Activated CD8-positive, alpha-beta memory T cell treated with anti-CD3 and anti-CD28 coated beads for 48 hours (primary cell): ENCODE measurements at regions not wholly inside any gene's neighbourhood (a gene's known extent, or its start where the extent isn't known, plus 50 kb on each side); places are given as distances from the start of the nearest gene placed in this dataset.

ENCODE experiments used
- DNase-seq, 3 experiments: peaks; one replicate each; pipeline ENCODE4 v3.0.0-alpha.2; 2020; ENCODE audit warnings: low read depth in 2 of 3, low spot score in 2 of 3

DNA sequence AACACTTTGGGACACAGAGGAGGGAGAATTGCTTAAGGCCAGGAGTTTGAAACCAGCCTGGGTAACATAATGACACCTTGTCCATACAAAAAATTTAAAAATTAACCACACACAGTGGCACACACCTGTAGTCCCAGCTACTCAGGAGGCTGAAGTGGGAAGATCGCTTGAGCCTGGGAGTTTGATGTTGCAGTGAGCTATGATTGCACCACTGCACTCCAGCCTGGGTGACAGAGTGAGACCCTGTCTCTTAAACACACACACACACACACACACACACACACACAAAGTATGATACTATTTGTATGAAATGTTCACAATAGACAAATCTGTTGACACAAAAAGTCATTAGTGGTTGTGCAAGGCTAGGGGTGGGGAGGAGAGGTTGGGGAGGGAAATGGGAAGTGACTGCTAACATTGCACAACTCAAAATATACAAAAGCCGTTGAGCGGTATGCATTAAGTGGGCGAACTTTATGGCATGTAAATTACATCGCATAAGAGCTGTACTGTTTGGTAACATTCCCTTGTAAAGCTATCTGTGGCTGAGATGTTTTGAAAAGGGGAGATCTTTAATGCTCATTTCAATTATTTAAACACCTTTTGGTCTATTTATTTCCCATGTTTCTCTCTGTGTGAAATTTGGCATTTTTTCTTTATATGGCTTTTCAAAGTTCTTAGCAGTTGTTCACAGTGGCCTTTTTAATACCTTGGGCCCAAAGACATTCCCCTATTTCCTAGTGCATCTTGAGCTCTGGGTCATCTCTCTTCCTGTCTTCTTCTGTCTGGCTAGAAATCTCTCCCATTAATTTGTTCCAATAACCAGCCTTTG is 58.9 kb upstream of the ZNF516 start:
- no peak for DNase-seq

DNA sequence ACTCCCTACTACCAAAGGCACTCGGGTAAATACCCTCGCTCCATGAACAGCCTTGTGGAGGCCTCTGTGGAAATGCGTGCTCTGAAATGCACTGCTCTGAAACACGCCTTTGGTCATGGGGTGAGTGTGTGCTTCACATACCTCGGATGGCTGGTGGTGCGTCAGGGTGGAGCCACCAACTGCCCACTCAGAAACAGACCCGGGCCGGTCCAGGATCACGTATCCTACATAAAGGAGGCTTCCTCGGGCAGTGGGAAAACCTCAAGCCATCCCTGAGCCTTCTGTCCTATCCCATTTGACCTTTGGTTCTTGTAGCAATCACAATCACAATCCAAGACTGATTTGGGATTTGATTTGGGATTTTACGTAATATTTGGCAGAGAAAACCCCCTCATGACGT is 53.5 kb upstream of the ZNF516 start:
- DNase-seq: no peak

DNA sequence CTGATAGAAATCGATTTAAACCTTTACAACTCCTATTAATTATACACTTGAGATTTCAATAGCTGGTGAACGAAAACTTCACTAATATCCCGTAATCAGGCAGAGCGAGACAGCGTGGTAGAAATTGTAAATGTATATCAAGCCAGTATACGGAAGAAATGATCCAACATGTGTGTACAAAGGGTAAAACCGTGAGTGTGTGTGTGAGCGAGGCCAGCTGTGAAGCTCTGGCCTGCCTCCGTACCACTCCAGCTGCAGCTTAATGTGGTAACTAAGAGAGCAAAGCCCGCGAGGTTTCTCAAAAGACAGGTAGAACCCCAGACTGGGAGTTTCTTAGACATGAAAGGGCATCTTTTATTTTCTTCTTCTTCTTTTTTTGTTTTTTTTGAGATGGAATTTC is 52.3 kb upstream of the ZNF516 start:
- DNase-seq: no peak

DNA sequence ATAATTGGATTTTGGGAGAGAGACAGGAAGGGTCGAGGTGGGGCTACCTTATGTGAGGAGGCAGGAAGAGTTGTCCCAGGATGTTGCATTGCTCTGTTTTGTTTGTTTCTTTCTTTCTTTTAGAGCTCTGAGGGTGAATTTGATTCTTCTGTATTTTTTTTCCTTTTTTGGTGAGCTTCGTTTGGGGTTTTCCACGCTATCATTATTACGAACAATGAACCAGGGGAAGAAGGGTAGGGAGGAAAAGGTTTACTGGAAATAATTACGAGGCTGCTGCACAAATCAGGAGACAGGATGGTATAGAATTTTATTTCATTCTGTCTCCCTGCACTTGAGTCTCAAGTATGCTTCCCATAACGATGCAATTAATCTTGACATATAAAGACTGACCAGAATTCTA is 51.4 kb upstream of the ZNF516 start:
- DNase-seq: no peak

DNA sequence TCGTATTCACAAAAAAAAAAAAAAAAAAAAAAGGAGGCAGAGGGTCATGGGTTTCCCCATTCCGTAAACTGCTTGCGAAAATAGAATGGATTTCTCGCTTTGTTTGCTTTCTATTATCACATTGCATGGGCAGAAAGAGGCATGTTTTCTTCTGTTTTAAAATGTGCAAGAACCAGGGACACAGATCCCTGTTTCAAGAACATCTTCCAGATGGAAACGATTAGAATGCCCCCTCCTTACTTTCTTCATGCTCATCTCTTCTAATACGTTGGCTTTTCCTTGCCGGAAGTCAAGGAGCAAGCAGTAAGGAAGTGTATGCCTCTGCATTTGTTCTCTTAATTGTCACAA is 51.0 kb upstream of the ZNF516 start:
- DNase-seq: no peak

DNA sequence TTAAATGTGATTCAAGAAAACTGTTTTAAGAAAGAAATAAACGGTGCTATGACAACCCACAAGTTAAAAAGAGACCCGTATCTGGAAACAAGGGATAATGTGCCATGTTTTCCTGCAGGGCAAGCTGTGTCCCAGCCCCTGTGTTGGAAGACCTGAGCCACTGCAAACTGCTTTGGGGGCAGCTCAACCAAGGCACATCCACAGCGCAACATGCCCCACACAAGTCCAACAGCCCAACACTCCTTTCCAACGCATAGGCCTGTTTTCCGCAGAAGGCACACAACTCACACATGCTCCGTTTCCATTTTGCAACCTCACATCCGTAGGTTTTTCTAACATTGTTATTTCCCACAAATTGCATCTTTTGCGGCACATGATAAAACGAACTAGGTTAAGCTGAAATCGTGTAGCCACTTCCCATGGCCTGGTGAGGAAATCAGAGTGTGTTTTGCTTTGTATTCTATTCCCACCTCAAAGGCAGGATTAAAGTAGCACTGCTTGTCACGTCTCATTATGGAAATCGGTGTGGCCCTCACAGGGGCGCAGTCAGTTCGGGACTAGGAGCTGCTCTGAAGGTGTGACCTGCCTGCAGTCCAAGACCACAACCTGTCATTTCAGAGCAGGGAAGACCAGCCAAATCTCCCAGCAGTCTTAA is 50.5 kb upstream of the ZNF516 start:
- no peak for DNase-seq

DNA sequence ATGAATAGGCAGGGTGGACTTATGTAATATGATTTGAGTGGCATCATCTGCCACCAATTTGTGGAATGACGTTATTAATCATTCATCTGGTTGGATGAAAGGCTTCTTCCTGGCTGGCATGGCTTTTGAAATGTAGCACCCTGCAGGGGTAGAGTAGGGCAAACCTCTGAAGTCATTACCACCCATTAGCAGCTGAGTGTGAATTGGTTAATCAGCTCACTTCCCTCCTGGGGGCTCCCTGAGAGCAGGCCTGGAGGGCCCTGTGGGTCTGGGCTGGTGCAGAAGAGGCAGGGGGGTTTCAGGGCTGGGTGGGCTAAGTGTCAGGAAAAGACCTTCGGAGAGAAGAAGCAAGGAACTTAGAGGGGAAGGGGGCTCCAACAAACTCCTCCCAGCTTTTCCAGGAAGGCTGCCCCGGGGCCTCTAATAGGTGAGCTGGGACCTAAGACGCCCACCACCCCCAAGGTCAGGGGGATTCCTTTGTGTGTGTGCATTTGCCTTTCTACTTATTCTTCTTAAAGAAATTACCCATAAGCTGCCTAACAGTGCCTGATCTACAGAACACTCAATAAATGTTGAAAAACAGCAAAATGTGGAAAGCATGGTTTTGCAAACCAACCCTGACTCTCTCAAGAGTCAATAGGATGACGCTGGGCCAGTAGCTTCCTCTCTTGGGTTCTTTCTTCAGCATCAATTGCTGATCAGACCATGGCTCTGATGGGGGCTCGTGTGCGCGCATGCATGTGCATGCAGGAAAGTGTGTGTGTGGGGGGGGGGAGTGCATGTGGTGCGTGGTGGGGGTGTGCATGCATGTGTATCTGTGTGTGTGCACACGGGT is 49.7 kb upstream of the ZNF516 start:
- DNase-seq: no peak
